Esophagus muscularis mucosa (tissue), 3 donors: ENCODE measurements at regions not wholly inside any gene's neighbourhood (a gene's known extent, or its start where the extent isn't known, plus 50 kb on each side); places are given as distances from the start of the nearest gene placed in this dataset.

Experiments used
- POLR2A ChIP-seq: fragments of 450-650 bp; IDR thresholded peaks from one replicate; pipeline ENCODE4 v1.6.1; 2017; ENCODE audit warnings: antibody characterized with exemption, moderate library complexity, mild to moderate bottlenecking, low read depth
- TF ChIP-seq, protein P1 (sequence below), 3 experiments: fragments of 200-600 bp in 2 of 3; fragments of 450-650 bp in 1 of 3; sonication (generic) in 2 of 3; IDR thresholded peaks; one replicate each; pipeline ENCODE4 v1.5.1; 2017 to 2019; ENCODE audit warnings: antibody characterized with exemption in 3 of 3, mild to moderate bottlenecking in 2 of 3, moderate library complexity in 1 of 3

DNA sequence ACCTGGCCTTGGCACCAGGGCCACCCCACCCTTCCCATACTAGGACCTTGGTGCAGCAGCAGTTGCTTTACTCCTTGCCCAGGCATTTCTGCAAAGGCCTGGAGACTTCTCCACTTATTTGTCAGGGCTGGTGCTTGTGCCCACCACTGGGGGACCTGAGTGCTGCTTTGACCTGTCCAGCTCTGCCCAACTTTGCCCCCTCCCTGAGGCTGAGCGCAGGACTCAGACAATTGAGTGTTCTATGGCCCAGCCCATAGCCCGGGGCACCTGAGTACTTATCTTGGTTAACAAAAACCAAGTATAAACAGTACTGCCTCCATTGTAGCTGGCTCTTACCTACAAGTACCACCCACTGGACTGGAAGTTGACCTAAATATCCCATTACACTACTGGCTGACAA lies 406.1 kb upstream of the CHD1 start:
- no peak for TF ChIP-seq POLR2A
- TF ChIP-seq, protein P1, sequence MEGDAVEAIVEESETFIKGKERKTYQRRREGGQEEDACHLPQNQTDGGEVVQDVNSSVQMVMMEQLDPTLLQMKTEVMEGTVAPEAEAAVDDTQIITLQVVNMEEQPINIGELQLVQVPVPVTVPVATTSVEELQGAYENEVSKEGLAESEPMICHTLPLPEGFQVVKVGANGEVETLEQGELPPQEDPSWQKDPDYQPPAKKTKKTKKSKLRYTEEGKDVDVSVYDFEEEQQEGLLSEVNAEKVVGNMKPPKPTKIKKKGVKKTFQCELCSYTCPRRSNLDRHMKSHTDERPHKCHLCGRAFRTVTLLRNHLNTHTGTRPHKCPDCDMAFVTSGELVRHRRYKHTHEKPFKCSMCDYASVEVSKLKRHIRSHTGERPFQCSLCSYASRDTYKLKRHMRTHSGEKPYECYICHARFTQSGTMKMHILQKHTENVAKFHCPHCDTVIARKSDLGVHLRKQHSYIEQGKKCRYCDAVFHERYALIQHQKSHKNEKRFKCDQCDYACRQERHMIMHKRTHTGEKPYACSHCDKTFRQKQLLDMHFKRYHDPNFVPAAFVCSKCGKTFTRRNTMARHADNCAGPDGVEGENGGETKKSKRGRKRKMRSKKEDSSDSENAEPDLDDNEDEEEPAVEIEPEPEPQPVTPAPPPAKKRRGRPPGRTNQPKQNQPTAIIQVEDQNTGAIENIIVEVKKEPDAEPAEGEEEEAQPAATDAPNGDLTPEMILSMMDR (IDR thresholded peaks at IDR 0.05): no peak
